PC-3 (cell line): ENCODE measurements at regions not wholly inside any gene's neighbourhood (a gene's known extent, or its start where the extent isn't known, plus 50 kb on each side); places are given as distances from the start of the nearest gene placed in this dataset.
"Not testable (repeated sequence)": the region's sequence is repeated elsewhere in the genome, so short reads cannot be mapped to it uniquely, and the experiment has no call there.

Experiments
- EZH2 ChIP-seq: fragments of 300-600 bp; sonication (generic); IDR thresholded peaks from one replicate; pipeline ENCODE4 v1.6.1; 2017; ENCODE audit warnings: antibody characterized with exemption, mild to moderate bottlenecking, low read length; ENCODE audit not compliant: unreplicated experiment
- TF ChIP-seq, protein P1 (sequence below): fragments of 300-600 bp; sonication (generic); conservative IDR thresholded peaks from 2 replicates; pipeline ENCODE4 v1.5.1; 2017; ENCODE audit warnings: antibody characterized with exemption, low read depth, mild to moderate bottlenecking, low read length

DNA sequence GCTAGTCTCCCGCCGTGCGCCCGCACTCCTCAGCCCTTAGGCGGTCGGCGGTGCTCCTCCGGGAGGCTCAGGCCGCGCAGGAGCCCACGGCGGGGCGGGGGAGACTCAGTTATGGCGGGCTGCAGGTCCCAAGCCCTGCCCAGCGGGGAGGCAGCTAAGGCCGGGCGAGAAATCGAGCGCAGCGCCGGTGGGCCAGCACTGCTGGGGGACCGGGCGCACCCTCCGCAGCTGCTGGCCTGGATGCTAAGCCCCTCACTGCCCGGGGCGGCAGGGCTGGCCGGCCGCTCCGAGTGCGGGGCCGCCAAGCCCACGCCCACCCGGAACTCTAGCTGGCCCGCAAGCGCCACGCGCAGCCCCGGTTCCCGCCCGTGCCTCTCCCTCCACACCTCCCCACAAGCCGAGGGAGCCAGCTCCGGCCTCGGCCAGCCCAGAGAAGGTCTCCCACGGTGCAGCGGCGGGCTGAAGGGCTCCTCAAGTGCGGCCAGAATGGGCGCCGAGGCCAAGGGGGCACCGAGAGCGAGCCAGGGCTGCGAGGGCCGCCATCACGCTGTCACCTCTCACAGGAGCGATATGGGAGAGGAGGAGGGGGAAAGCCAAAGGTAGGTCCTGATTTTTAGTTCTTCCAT is 90.2 kb upstream of the SEL1L start:
- TF ChIP-seq, protein P1, sequence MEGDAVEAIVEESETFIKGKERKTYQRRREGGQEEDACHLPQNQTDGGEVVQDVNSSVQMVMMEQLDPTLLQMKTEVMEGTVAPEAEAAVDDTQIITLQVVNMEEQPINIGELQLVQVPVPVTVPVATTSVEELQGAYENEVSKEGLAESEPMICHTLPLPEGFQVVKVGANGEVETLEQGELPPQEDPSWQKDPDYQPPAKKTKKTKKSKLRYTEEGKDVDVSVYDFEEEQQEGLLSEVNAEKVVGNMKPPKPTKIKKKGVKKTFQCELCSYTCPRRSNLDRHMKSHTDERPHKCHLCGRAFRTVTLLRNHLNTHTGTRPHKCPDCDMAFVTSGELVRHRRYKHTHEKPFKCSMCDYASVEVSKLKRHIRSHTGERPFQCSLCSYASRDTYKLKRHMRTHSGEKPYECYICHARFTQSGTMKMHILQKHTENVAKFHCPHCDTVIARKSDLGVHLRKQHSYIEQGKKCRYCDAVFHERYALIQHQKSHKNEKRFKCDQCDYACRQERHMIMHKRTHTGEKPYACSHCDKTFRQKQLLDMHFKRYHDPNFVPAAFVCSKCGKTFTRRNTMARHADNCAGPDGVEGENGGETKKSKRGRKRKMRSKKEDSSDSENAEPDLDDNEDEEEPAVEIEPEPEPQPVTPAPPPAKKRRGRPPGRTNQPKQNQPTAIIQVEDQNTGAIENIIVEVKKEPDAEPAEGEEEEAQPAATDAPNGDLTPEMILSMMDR = not testable (repeated sequence)
- TF ChIP-seq EZH2 = not testable (repeated sequence)
